SK-N-SH treated with all-trans-retinoic acid at 6 μM for 48 hours (cell line): ENCODE measurements at regions not wholly inside any gene's neighbourhood (a gene's known extent, or its start where the extent isn't known, plus 50 kb on each side); places are given as distances from the start of the nearest gene placed in this dataset.

Source experiments
- ATAC-seq: fragments of 200-7000 bp; cut with Tn5 transposase; 3 replicates; pipeline ENCODE4 v1.9.1; 2020; ENCODE audit warnings: mild to moderate bottlenecking, moderate library complexity
- BACH2 ChIP-seq: fragments of 250-450 bp; sonication (Bioruptor Pico); IDR thresholded peaks from 2 replicates; pipeline ENCODE4 v1.9.0; 2021; ENCODE audit warnings: mild to moderate bottlenecking, borderline replicate concordance
- CSDC2 ChIP-seq: fragments of 250-450 bp; sonication (Bioruptor Pico); IDR thresholded peaks from 2 replicates; pipeline ENCODE4 v1.5.0; 2020; ENCODE audit warnings: mild to moderate bottlenecking, moderate library complexity
- PPARA ChIP-seq: fragments of 250-450 bp; sonication (Bioruptor Pico); IDR thresholded peaks from 2 replicates; pipeline ENCODE4 v1.5.0; 2020; ENCODE audit warnings: mild to moderate bottlenecking, borderline replicate concordance
- SNAI2 ChIP-seq: fragments of 250-450 bp; sonication (Bioruptor Pico); IDR thresholded peaks from 2 replicates; pipeline ENCODE4 v1.5.0; 2020; ENCODE audit warnings: mild to moderate bottlenecking, moderate library complexity
- ZC3H10 ChIP-seq: fragments of 250-450 bp; sonication (Bioruptor Pico); IDR thresholded peaks from 2 replicates; pipeline ENCODE4 v1.5.1; 2021; ENCODE audit warnings: mild to moderate bottlenecking, moderate library complexity
- ZFP3 ChIP-seq: fragments of 250-450 bp; sonication (Bioruptor Pico); IDR thresholded peaks from 2 replicates; pipeline ENCODE4 v1.5.0; 2020; ENCODE audit warnings: mild to moderate bottlenecking, moderate library complexity
- ZNF70 ChIP-seq: fragments of 450-650 bp; formaldehyde crosslinking; IDR thresholded peaks from 2 replicates; pipeline ENCODE4 v1.5.0; 2020; ENCODE audit warnings: mild to moderate bottlenecking, moderate library complexity
- TF ChIP-seq, protein P1 (sequence below): fragments of 250-450 bp; sonication (Bioruptor Pico); IDR thresholded peaks from 2 replicates; pipeline ENCODE4 v1.5.0; 2020; ENCODE audit warnings: mild to moderate bottlenecking, moderate library complexity

DNA sequence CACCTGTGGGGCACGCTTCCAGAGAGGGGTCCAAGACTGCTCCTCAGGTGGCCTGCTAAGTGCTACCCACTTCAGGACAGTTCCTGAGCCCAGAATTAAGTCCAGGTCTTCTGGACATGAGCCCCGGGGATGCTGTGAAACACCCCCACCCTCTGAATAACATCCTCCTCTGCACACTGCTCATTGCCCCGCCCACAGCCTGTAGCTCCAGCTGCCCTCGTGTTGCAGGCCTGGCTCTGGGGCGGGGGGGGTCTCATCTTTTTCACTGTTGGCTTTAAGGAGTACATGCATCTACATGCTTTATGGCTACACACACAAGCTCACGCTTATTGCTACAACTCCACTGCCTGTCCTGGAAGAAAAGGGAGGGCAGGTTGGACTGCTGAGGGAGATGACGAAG is 92.8 kb downstream of the PTGR3 start:
- no peak for ATAC-seq
- TF ChIP-seq BACH2 (CRISPR knock-in tag) (no peak), PPARA (CRISPR knock-in tag) (no peak), ZFP3 (CRISPR knock-in tag) (no peak), CSDC2 (CRISPR knock-in tag) (no peak), SNAI2 (CRISPR knock-in tag) (no peak), ZNF70 (CRISPR knock-in tag) (no peak)

DNA sequence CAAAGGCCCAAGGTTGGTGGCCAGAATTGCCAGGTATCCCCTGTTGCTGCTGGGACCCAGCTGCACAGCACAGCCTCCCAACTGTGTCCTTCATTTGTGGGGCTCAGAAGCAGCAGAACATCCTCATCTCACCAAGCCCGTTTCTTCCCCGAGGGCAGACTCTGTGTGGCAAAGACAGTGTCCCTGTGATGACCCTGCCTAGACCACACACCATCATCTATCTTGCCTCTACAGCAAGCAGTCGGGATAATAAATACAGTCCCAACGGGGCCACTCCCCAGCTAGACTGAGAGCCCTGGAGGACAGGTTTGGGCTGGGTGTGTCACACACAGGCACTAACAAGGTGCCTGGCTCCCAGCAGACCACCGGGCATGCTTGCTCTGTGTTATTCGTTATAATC is 93.4 kb downstream of the PTGR3 start:
- TF ChIP-seq ZC3H10 (CRISPR knock-in tag), result no peak
- TF ChIP-seq, protein P1, sequence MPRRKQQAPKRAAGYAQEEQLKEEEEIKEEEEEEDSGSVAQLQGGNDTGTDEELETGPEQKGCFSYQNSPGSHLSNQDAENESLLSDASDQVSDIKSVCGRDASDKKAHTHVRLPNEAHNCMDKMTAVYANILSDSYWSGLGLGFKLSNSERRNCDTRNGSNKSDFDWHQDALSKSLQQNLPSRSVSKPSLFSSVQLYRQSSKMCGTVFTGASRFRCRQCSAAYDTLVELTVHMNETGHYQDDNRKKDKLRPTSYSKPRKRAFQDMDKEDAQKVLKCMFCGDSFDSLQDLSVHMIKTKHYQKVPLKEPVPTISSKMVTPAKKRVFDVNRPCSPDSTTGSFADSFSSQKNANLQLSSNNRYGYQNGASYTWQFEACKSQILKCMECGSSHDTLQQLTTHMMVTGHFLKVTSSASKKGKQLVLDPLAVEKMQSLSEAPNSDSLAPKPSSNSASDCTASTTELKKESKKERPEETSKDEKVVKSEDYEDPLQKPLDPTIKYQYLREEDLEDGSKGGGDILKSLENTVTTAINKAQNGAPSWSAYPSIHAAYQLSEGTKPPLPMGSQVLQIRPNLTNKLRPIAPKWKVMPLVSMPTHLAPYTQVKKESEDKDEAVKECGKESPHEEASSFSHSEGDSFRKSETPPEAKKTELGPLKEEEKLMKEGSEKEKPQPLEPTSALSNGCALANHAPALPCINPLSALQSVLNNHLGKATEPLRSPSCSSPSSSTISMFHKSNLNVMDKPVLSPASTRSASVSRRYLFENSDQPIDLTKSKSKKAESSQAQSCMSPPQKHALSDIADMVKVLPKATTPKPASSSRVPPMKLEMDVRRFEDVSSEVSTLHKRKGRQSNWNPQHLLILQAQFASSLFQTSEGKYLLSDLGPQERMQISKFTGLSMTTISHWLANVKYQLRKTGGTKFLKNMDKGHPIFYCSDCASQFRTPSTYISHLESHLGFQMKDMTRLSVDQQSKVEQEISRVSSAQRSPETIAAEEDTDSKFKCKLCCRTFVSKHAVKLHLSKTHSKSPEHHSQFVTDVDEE, result no peak
- ATAC-seq, result no peak
